NT2/D1 (cell line): ENCODE measurements at regions not wholly inside any gene's neighbourhood (a gene's known extent, or its start where the extent isn't known, plus 50 kb on each side); places are given as distances from the start of the nearest gene placed in this dataset.

Experiments used
- YY1 ChIP-seq: IDR thresholded peaks from 2 replicates; pipeline ENCODE4 v1.6.1; 2011; ENCODE audit not compliant: insufficient read length, insufficient read depth
- ZNF274 ChIP-seq: IDR thresholded peaks from 2 replicates; pipeline ENCODE4 v1.6.1; 2011; ENCODE audit warnings: mild to moderate bottlenecking, low read depth, low read length

- TF ChIP-seq YY1 (no peak), ZNF274 (no peak)
Measured at GRCh38 chr6:143564484-143565017, 53.0 kb upstream of the FUCA2 start.
